GM18519 (cell line): ENCODE measurements at regions not wholly inside any gene's neighbourhood (a gene's known extent, or its start where the extent isn't known, plus 50 kb on each side); places are given as distances from the start of the nearest gene placed in this dataset.

Experiments used
- ATAC-seq: cut with Tn5 transposase; IDR thresholded peaks from one replicate; pipeline ENCODE4 v1.9.1; 2021; ENCODE audit warnings: mild to moderate bottlenecking, moderate library complexity; ENCODE audit not compliant: unreplicated experiment, low FRiP score

DNA sequence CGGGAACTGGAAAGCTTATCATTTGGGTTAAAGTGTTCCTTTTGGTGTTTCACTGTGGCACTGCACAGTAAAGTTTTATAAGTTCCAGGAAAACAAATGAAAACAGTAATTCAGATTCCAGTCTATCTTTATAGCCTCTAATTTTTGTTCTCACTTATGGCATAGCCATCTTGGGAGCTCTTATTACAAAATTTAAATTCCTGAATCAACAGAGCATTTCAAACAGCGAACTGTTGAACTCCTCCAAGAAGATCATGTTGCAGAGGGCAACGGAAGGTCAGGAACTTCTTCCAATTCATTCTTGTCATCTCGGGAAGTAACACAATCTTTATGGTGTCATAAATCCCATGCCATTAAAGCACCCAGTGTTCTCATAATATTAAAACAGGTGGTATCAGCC is 229.1 kb downstream of the KCNC2 start:
- ATAC-seq, result no peak

DNA sequence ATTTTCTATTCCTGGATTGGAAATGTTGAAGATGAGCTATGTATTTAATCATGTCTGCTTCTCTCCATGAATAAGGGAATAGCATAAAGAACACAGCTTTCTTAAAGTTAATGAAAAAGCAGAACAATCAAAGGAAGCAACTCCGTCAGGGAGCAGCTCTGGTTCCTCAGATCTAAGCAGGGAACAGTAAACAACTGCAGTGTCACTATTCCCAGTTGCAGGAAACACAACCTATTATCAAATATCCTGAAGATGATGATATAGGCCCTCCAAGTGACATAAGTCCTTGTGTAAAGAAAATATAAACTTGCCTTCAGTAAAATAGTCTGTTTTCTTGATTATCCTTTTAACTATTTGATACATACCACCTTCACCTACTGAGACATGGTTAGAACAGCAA is 228.1 kb downstream of the KCNC2 start:
- no peak for ATAC-seq

DNA sequence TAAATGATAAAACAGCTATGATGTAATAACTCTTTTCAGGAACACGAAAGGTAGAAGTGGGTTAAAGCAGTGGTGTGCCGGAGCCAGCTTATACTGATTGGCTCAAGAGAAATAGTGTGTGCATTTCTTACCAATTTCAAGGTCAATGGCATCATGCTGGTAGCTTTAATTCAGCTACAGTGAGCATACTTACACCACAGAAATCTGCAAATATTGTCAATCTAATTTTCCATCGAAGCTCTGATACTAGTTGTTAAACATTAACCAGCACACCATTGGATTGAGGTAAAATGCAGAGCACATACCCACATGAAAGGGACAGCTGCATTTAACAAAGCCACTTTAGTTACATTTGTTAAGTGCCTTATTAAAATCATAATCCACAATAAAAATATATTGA is 225.7 kb downstream of the KCNC2 start:
- ATAC-seq, result no peak

DNA sequence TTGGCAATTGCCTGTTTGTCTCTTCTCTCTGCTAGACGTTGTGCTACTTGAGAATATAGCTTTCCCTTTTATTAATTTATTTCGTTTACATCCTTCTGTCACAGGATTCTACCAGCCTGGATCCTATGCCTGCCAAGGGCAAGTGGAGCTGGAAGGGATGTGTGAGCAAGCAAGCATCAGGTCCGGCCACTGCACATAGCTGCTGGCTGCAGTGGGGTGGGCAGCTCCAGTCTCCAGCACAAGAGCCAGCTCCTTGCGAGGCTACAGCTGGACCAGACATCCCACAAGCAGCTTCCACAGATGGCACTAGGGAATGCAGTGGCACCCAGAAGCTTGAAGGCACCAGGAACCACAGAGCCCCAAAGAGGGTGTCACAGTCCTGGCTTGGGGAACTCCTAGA is 225.0 kb downstream of the KCNC2 start:
- no peak for ATAC-seq

DNA sequence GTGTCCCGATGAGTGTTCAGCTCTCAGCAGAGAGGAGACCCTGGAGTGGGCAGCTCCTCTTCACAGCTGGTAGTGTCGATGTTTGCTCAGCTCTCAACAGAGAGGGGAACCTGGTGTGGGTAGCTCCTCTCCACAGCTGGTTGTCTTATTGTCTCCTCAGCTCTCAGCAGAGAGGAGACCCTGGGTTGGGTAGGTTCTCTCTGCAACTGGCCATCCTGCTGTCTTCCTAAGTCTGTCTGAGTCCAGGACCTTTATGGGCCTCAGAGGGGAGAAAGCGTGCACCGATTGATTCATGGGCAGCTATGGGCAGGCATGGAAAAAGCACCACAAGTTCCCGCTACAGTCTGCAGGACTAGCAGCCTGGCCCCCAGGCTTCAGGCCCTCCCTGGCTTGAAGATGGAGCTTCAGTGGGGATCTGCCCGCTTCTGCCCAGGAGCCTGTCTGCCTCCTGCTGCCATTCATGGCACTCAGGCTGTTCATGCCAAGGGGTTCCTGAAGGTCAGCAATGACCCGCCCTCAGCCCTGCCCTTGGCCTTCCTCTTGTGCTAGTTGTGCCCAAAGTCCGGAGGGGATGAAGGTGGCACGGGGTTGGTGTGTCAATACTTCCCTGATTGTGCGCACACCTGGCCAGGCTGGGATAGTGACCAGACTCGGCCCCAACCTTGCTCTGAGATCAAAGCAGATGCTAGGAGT is 224.2 kb downstream of the KCNC2 start:
- no peak for ATAC-seq

DNA sequence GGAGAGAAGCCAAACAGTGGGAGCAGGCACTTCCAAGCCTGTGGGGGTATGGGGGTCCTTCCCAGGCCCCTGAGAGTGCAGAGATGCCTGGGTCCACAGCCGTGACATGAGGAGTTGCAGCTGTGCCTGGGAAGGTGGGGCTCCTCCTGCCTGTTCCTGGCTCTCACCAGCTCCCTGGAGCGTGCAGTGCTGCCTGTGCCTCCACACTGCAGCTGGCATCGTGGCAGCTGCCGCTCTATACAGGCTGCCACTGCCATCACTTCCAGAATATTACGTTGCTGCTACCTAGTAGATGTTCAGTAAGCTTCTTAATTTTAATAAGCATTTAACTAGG is 223.7 kb downstream of the KCNC2 start:
- no peak for ATAC-seq

DNA sequence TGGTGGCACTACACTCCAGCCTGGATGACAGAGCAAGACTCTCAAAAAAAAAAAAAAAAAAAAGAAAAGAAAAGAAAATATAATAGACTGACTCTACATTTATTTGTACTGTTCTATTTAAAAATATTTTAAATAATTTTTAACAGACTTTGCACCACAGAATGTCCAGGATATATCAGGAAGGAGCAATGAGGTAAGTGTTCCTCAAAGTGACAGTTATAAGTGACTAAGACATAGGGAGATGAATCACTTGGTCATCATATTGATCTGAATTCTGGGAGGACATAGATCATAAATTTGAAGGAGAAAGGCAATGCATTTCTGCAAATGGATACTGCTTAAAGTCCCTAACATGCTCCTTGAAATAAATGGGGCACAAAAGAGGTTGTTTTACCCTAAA is 221.5 kb downstream of the KCNC2 start:
- no peak for ATAC-seq
